Endothelial cell of umbilical vein (primary cell): ENCODE measurements at regions not wholly inside any gene's neighbourhood (a gene's known extent, or its start where the extent isn't known, plus 50 kb on each side); places are given as distances from the start of the nearest gene placed in this dataset.

ENCODE experiments used
- BruUV-seq: library from RNA; stranded (reverse); fragments of 400-500 nt; replicated peaks from 2 replicates; lab custom pipeline; 2021; lab: Mats Ljungman, UMichigan
- CTCF ChIA-PET: fragments of 300-600, 350-600 bp; sonication (Branson Sonifier 250); formaldehyde crosslinking; loops from one replicate; lab custom pipeline; 2021; ENCODE audit warnings: antibody characterized with exemption, inconsistent platforms; lab: Charles Lee
- POLR2A ChIA-PET: fragments of 300-600, 350-600 bp; sonication (Branson Sonifier 250); formaldehyde crosslinking; loops from one replicate; lab custom pipeline; 2021; ENCODE audit warnings: antibody characterized with exemption, inconsistent platforms; lab: Charles Lee
- DNase-seq: peaks from one replicate; pipeline ENCODE4 v3.0.0-alpha.2; 2011; ENCODE audit warnings: low read depth, low spot score
- FAIRE-seq: peaks from 2 replicates; lab custom pipeline; 2011; peaks lifted over from hg19 to GRCh38; lab: Jason Lieb, UNC
- H2AFZ ChIP-seq: 2 replicates; pipeline ENCODE4 v1.6.0; 2012; ENCODE audit warnings: low read depth, low read length, control low read depth, inconsistent platforms
- H3K27ac ChIP-seq: 2 replicates; pipeline ENCODE4 v1.5.1; 2011; ENCODE audit warnings: low read depth, mild to moderate bottlenecking, control low read depth, low read length, moderate library complexity; ENCODE audit not compliant: insufficient read depth
- H3K27me3 ChIP-seq, 2 experiments: 2 replicates each; pipeline versions ENCODE4 v1.6.0 to v1.6.1; 2011; ENCODE audit warnings: low read length in 2 of 2, mixed read lengths in 1 of 2; ENCODE audit not compliant: control insufficient read depth in 2 of 2, insufficient read depth in 2 of 2
- H3K36me3 ChIP-seq, 2 experiments: 2 replicates in 1 of 2; 3 replicates in 1 of 2; pipeline ENCODE4 v1.5.1; 2011; ENCODE audit warnings: low read length in 2 of 2, mild to moderate bottlenecking in 1 of 2, moderate library complexity in 1 of 2; ENCODE audit not compliant: control insufficient read depth in 2 of 2, insufficient read depth in 2 of 2; ENCODE audit errors: extremely low read depth in 1 of 2
- H3K4me1 ChIP-seq: 3 replicates; pipeline ENCODE4 v1.5.1; 2011; ENCODE audit warnings: mild to moderate bottlenecking, low read length; ENCODE audit not compliant: control insufficient read depth, insufficient read depth; ENCODE audit errors: extremely low read depth
- H3K4me2 ChIP-seq: 2 replicates; pipeline ENCODE4 v1.6.1; 2011; ENCODE audit warnings: low read length, control low read depth, mixed read lengths; ENCODE audit not compliant: insufficient read depth
- H3K4me3 ChIP-seq, 3 experiments: fragments of 200-600 bp in 1 of 3; sonication (generic), shearing (Covaris generic) in 1 of 3; replicated peaks in 1 of 3; 2 replicates each; pipeline ENCODE4 v1.5.1; 2011 to 2016; ENCODE audit warnings: control low read depth in 3 of 3, low read length in 3 of 3, mild to moderate bottlenecking in 2 of 3, inconsistent platforms in 1 of 3, low read depth in 1 of 3, moderate library complexity in 1 of 3; ENCODE audit not compliant: insufficient read depth in 1 of 3
- H3K79me2 ChIP-seq: 2 replicates; pipeline ENCODE4 v1.6.0; 2012; ENCODE audit warnings: low read length, inconsistent platforms; ENCODE audit not compliant: control insufficient read depth, insufficient read depth
- H3K9ac ChIP-seq: replicated peaks from 2 replicates; pipeline ENCODE3; 2011; ENCODE audit warnings: low read length, control low read depth; ENCODE audit not compliant: insufficient read depth; ENCODE audit errors: extremely low read depth
- H3K9me1 ChIP-seq: replicated peaks from 3 replicates; pipeline ENCODE4 v1.6.0; 2011; ENCODE audit warnings: mild to moderate bottlenecking, low read length; ENCODE audit not compliant: control insufficient read depth, insufficient read depth; ENCODE audit errors: extremely low read depth
- H3K9me3 ChIP-seq: replicated peaks from 2 replicates; pipeline ENCODE4 v1.5.1; 2012; ENCODE audit warnings: low read length, inconsistent platforms; ENCODE audit not compliant: control insufficient read depth, insufficient read depth
- H4K20me1 ChIP-seq: replicated peaks from 2 replicates; pipeline ENCODE3; 2011; ENCODE audit warnings: mild to moderate bottlenecking, low read length; ENCODE audit not compliant: control insufficient read depth, insufficient read depth; ENCODE audit errors: extremely low read depth
- CTCF ChIP-seq, 2 donors: IDR thresholded peaks; 1 replicate in 1 of 2; 2 replicates in 1 of 2; pipeline ENCODE4 v1.5.1; 2011; ENCODE audit warnings: low read length in 2 of 2, mild to moderate bottlenecking in 2 of 2, moderate library complexity in 2 of 2, control low read depth in 1 of 2, inconsistent platforms in 1 of 2, low read depth in 1 of 2; ENCODE audit not compliant: insufficient read depth in 1 of 2; ENCODE audit errors: extremely low read depth in 1 of 2
- EZH2 ChIP-seq: IDR thresholded peaks from 2 replicates; pipeline ENCODE4 v1.6.1; 2012; ENCODE audit warnings: borderline replicate concordance, low read depth, mild to moderate bottlenecking, moderate library complexity, low read length, inconsistent platforms; ENCODE audit not compliant: severe bottlenecking
- FOS ChIP-seq: IDR thresholded peaks from 2 replicates; pipeline ENCODE4 v1.6.1; 2011; ENCODE audit warnings: mild to moderate bottlenecking, low read length, moderate library complexity, borderline replicate concordance; ENCODE audit not compliant: insufficient read depth
- GATA2 ChIP-seq: IDR thresholded peaks from 2 replicates; pipeline ENCODE4 v1.7.0; 2011; ENCODE audit warnings: low read depth, mild to moderate bottlenecking, moderate library complexity, mixed read lengths, low read length; ENCODE audit not compliant: insufficient read length, insufficient read depth
- JUN ChIP-seq: IDR thresholded peaks from 2 replicates; pipeline ENCODE4 v1.6.1; 2011; ENCODE audit warnings: borderline replicate concordance, low read depth; ENCODE audit not compliant: insufficient read length, insufficient read depth
- MAX ChIP-seq: IDR thresholded peaks from 2 replicates; pipeline ENCODE4 v1.6.1; 2011; ENCODE audit not compliant: insufficient read depth, insufficient read length
- MYC ChIP-seq: IDR thresholded peaks from one replicate; pipeline ENCODE4 v1.6.1; 2011; ENCODE audit warnings: mild to moderate bottlenecking, low read depth, low read length
- POLR2A ChIP-seq: IDR thresholded peaks from 2 replicates; pipeline ENCODE4 v1.6.1; 2012; ENCODE audit warnings: low read depth, mild to moderate bottlenecking, control low read depth, low read length
- POLR2AphosphoS5 ChIP-seq: IDR thresholded peaks from 2 replicates; pipeline ENCODE4 v1.6.1; 2012; ENCODE audit warnings: low read depth, mild to moderate bottlenecking, control low read depth, low read length, moderate library complexity; ENCODE audit not compliant: insufficient read depth
- dilution Hi-C: fragments of 300-500 bp; cut with MboI; formaldehyde crosslinking; loops from one replicate; pipeline ENCODE4 v1.15.0; 2019; ENCODE audit warnings: low sequenced_read_pairs; ENCODE audit not compliant: extremely low pct_ligation_motif_present
- intact Hi-C: fragments of 100-400 bp; cut with micrococcal nuclease; formaldehyde crosslinking; loops from one replicate; pipeline ENCODE4 v1.10.0; 2022

GRCh38 chr15:45751629-45752028, 116.8 kb downstream of the SQOR start:
- Histone ChIP-seq H3K79me2 (no peaks in the 10 kb centered on the region), H3K27ac (no peak overlapping the region), H3K27me3 (no peaks in the 10 kb centered on the region), H3K4me1 (no peaks in the 10 kb centered on the region), H3K9me1 (no peaks in the 10 kb centered on the region), H2AFZ (no peak overlapping the region), H3K4me2 (no peak overlapping the region), H3K9ac (no peak overlapping the region), H4K20me1 (no peaks in the 10 kb centered on the region), H3K4me3 (no peak overlapping the region), H3K9me3 (no peaks in the 10 kb centered on the region), H3K36me3 (no peaks in the 10 kb centered on the region)
- intact Hi-C loops: no loop called here
- dilution Hi-C loops: no loop called here
- TF ChIP-seq JUN (no peak), CTCF (IDR thresholded peaks at IDR 0.05; ENCODE audit: extremely low read depth in 1 of 2, insufficient read depth in 1 of 2, low read depth in 1 of 2, low read length in 2 of 2) (no peak), MAX (no peak), FOS (no peak), POLR2AphosphoS5 (no peak), MYC (no peak), POLR2A (no peak), EZH2 (no peak), GATA2 (no peak)
- ChIA-PET CTCF (no interaction called here), POLR2A (no interaction called here)
- BruUV-seq: no TSS peak
- FAIRE-seq: no peak
- DNase-seq: no peak
